GM23338 (cell line): ENCODE measurements at regions not wholly inside any gene's neighbourhood (a gene's known extent, or its start where the extent isn't known, plus 50 kb on each side); places are given as distances from the start of the nearest gene placed in this dataset.

ENCODE experiments used
- ATAC-seq: fragments of 200-7000 bp; cut with Tn5 transposase; 3 replicates; pipeline ENCODE4 v1.9.1; 2020
- DNase-seq: peaks from one replicate; pipeline ENCODE4 v3.0.0-alpha.2; 2015; ENCODE audit warnings: low spot score
- H2AFZ ChIP-seq: fragments of 200-600 bp; sonication (generic); 2 replicates; pipeline ENCODE4 v1.8.0; 2016; ENCODE audit warnings: antibody characterized with exemption, mild to moderate bottlenecking, moderate library complexity
- H3F3A ChIP-seq: fragments of 200-600 bp; sonication (generic); replicated peaks from 2 replicates; pipeline ENCODE4 v1.8.0; 2017; ENCODE audit warnings: antibody characterized with exemption, mixed run types, low read depth
- H3K27ac ChIP-seq: fragments of 200-600 bp; sonication (generic); 2 replicates; pipeline ENCODE4 v1.6.1; 2016; ENCODE audit warnings: low read depth
- H3K27me3 ChIP-seq: fragments of 200-600 bp; sonication (generic); 2 replicates; pipeline ENCODE4 v1.8.0; 2016; ENCODE audit warnings: mild to moderate bottlenecking, mixed run types, moderate library complexity; ENCODE audit not compliant: insufficient read depth
- H3K36me3 ChIP-seq: fragments of 200-600 bp; sonication (generic); 2 replicates; pipeline ENCODE4 v1.8.0; 2016; ENCODE audit warnings: mild to moderate bottlenecking; ENCODE audit not compliant: insufficient read depth
- H3K4me1 ChIP-seq: fragments of 200-600 bp; sonication (generic); 2 replicates; pipeline ENCODE4 v1.8.0; 2016; ENCODE audit warnings: mild to moderate bottlenecking, moderate library complexity; ENCODE audit not compliant: insufficient read depth
- H3K4me2 ChIP-seq: fragments of 200-600 bp; sonication (generic); 2 replicates; pipeline ENCODE4 v1.7.1; 2017; ENCODE audit warnings: mixed run types
- H3K4me3 ChIP-seq: fragments of 200-600 bp; sonication (generic); 2 replicates; pipeline ENCODE4 v1.6.1; 2016; ENCODE audit warnings: mixed run types
- H3K79me2 ChIP-seq: fragments of 200-600 bp; sonication (generic); replicated peaks from 2 replicates; pipeline ENCODE4 v1.8.0; 2017; ENCODE audit warnings: mild to moderate bottlenecking; ENCODE audit not compliant: insufficient read depth
- H3K9me2 ChIP-seq: fragments of 200-600 bp; sonication (generic); 2 replicates; pipeline ENCODE4 v1.8.0; 2017; ENCODE audit not compliant: insufficient read depth
- H4K20me1 ChIP-seq: fragments of 200-600 bp; sonication (generic); replicated peaks from 2 replicates; pipeline ENCODE4 v1.8.0; 2017; ENCODE audit warnings: mild to moderate bottlenecking; ENCODE audit not compliant: insufficient read depth
- H3K27ac Mint-ChIP-seq: 2 replicates; pipeline ENCODE4 v1.8.0; 2020; ENCODE audit warnings: inconsistent platforms, mild to moderate bottlenecking, moderate library complexity, mixed read lengths
- H3K27me3 Mint-ChIP-seq: 3 replicates; pipeline ENCODE4 v1.8.0; 2022; ENCODE audit warnings: low read depth, mild to moderate bottlenecking, moderate library complexity, mixed read lengths, inconsistent platforms; ENCODE audit not compliant: insufficient read depth, poor library complexity
- H3K36me3 Mint-ChIP-seq: 3 replicates; pipeline ENCODE4 v1.8.0; 2021; ENCODE audit warnings: low read depth, mild to moderate bottlenecking, inconsistent platforms, moderate library complexity, mixed read lengths
- H3K4me1 Mint-ChIP-seq: 3 replicates; pipeline ENCODE4 v1.8.0; 2020; ENCODE audit warnings: mild to moderate bottlenecking, inconsistent platforms, mixed read lengths
- H3K4me3 Mint-ChIP-seq: 3 replicates; pipeline ENCODE4 v1.8.0; 2021; ENCODE audit warnings: moderate library complexity, mild to moderate bottlenecking, inconsistent platforms, mixed read lengths
- H3K9me3 Mint-ChIP-seq: 3 replicates; pipeline ENCODE4 v1.8.0; 2020; ENCODE audit warnings: moderate library complexity, mild to moderate bottlenecking, inconsistent platforms, mixed read lengths
- CREB1 ChIP-seq: fragments of 250-450 bp; sonication (Bioruptor Pico); IDR thresholded peaks from 2 replicates; pipeline ENCODE4 v1.5.0; 2020; ENCODE audit warnings: low read depth, mild to moderate bottlenecking, moderate library complexity
- CTCF ChIP-seq, 2 experiments: fragments of 200-600 bp in 1 of 2; sonication (generic) in 1 of 2; conservative IDR thresholded peaks; 2 replicates each; pipeline versions ENCODE4 v1.5.1 to v1.6.1; 2016 to 2017; ENCODE audit warnings: antibody characterized with exemption in 2 of 2, low read depth in 2 of 2, mild to moderate bottlenecking in 2 of 2, moderate library complexity in 1 of 2
- NANOG ChIP-seq: IDR thresholded peaks from 2 replicates; pipeline ENCODE4 v1.6.1; 2016; ENCODE audit warnings: antibody characterized with exemption, borderline replicate concordance
- ZNF114 ChIP-seq: fragments of 250-450 bp; sonication (Bioruptor Pico); IDR thresholded peaks from 2 replicates; pipeline ENCODE4 v1.5.0; 2020; ENCODE audit warnings: mild to moderate bottlenecking, moderate library complexity
- TF ChIP-seq, protein P1 (sequence below): fragments of 250-450 bp; sonication (Bioruptor Pico); IDR thresholded peaks from 2 replicates; pipeline ENCODE4 v1.5.0; 2020; ENCODE audit warnings: mild to moderate bottlenecking, moderate library complexity

- Histone ChIP-seq H3K9me2 (0 out of 2 replicates have a peak, but pooled peaks cover 6% of the 10 kb centered on the region), H3K36me3 (no peaks in the 10 kb centered on the region), H4K20me1 (no peaks in the 10 kb centered on the region), H3F3A (no peaks in the 10 kb centered on the region), H3K79me2 (no peaks in the 10 kb centered on the region), H3K4me1 (0 out of 2 replicates have a peak, but pooled peaks cover 4% of the 10 kb centered on the region), H3K4me3 (no peak overlapping the region), H2AFZ (0 out of 2 replicates have a peak overlapping the region, but pooled peaks have one; percentile 32), H3K4me2 (no peak overlapping the region), H3K27ac (no peak overlapping the region), H3K27me3 (no peaks in the 10 kb centered on the region)
- no peak overlapping the region for H3K4me3 Mint-ChIP-seq
- no peaks in the 10 kb centered on the region for H3K36me3 Mint-ChIP-seq
- H3K4me1 Mint-ChIP-seq, result peaks cover 18% of the 10 kb centered on the region; the same call in 2 of the 3 replicates
- no peaks in the 10 kb centered on the region for H3K27me3 Mint-ChIP-seq
- H3K27ac Mint-ChIP-seq, result no peak overlapping the region
- no peaks in the 10 kb centered on the region; the same call in 2 of the 3 replicates for H3K9me3 Mint-ChIP-seq
- ATAC-seq (no peak), DNase-seq (peak; percentile 6)
- TF ChIP-seq ZNF114, result no peak
- TF ChIP-seq NANOG, result no peak
- TF ChIP-seq CREB1, result no peak
Measured at GRCh38 chr2:7191932-7192331, 274.7 kb downstream of the RNF144A start.

- Histone ChIP-seq H3K4me2 (no peak overlapping the region), H3K4me1 (0 out of 2 replicates have a peak, but pooled peaks cover 1% of the 10 kb centered on the region)
Measured at GRCh38 chr2:7193457-7193856, 276.2 kb downstream of the RNF144A start.

DNA sequence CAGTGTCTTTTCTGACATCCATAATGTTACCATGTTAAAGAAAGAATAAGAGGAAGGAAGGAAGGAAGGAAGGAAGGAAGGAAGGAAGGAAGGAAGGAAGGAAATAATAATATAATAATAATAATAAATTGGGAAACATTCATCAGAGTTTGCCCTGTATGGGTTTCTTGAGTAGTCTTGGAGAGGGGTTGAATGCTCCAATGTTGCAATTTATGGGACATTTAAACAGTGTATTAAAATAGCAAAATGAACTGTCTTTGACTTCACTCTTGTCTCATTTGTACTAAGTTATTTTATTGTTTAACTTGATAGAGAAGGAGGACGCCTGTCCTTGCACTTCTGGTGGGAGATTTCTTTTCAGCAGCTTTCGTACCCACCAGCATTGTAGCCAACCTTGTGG, 277.7 kb downstream of the RNF144A start:
- H3K4me3 Mint-ChIP-seq, result no peak overlapping the region
- Histone ChIP-seq H3K4me3 (no peak overlapping the region), H2AFZ (no peak overlapping the region), H3K4me1 (no peaks in the 10 kb centered on the region), H3K27me3 (no peaks in the 10 kb centered on the region), H3K36me3 (no peaks in the 10 kb centered on the region), H3K9me2 (peaks cover 11% of the 10 kb centered on the region; the same call in 1 of the 2 replicates), H3K27ac (no peak overlapping the region), H3K79me2 (no peaks in the 10 kb centered on the region), H4K20me1 (no peaks in the 10 kb centered on the region), H3K4me2 (no peak overlapping the region), H3F3A (no peaks in the 10 kb centered on the region)
- DNase-seq (no peak), ATAC-seq (no peak)
- H3K36me3 Mint-ChIP-seq, result no peaks in the 10 kb centered on the region
- H3K4me1 Mint-ChIP-seq, result peaks cover 13% of the 10 kb centered on the region; the same call in 2 of the 3 replicates
- H3K27me3 Mint-ChIP-seq, result no peaks in the 10 kb centered on the region
- H3K27ac Mint-ChIP-seq, result no peak overlapping the region
- peaks cover 3% of the 10 kb centered on the region; the same call in 1 of the 3 replicates for H3K9me3 Mint-ChIP-seq
- TF ChIP-seq, protein P1, sequence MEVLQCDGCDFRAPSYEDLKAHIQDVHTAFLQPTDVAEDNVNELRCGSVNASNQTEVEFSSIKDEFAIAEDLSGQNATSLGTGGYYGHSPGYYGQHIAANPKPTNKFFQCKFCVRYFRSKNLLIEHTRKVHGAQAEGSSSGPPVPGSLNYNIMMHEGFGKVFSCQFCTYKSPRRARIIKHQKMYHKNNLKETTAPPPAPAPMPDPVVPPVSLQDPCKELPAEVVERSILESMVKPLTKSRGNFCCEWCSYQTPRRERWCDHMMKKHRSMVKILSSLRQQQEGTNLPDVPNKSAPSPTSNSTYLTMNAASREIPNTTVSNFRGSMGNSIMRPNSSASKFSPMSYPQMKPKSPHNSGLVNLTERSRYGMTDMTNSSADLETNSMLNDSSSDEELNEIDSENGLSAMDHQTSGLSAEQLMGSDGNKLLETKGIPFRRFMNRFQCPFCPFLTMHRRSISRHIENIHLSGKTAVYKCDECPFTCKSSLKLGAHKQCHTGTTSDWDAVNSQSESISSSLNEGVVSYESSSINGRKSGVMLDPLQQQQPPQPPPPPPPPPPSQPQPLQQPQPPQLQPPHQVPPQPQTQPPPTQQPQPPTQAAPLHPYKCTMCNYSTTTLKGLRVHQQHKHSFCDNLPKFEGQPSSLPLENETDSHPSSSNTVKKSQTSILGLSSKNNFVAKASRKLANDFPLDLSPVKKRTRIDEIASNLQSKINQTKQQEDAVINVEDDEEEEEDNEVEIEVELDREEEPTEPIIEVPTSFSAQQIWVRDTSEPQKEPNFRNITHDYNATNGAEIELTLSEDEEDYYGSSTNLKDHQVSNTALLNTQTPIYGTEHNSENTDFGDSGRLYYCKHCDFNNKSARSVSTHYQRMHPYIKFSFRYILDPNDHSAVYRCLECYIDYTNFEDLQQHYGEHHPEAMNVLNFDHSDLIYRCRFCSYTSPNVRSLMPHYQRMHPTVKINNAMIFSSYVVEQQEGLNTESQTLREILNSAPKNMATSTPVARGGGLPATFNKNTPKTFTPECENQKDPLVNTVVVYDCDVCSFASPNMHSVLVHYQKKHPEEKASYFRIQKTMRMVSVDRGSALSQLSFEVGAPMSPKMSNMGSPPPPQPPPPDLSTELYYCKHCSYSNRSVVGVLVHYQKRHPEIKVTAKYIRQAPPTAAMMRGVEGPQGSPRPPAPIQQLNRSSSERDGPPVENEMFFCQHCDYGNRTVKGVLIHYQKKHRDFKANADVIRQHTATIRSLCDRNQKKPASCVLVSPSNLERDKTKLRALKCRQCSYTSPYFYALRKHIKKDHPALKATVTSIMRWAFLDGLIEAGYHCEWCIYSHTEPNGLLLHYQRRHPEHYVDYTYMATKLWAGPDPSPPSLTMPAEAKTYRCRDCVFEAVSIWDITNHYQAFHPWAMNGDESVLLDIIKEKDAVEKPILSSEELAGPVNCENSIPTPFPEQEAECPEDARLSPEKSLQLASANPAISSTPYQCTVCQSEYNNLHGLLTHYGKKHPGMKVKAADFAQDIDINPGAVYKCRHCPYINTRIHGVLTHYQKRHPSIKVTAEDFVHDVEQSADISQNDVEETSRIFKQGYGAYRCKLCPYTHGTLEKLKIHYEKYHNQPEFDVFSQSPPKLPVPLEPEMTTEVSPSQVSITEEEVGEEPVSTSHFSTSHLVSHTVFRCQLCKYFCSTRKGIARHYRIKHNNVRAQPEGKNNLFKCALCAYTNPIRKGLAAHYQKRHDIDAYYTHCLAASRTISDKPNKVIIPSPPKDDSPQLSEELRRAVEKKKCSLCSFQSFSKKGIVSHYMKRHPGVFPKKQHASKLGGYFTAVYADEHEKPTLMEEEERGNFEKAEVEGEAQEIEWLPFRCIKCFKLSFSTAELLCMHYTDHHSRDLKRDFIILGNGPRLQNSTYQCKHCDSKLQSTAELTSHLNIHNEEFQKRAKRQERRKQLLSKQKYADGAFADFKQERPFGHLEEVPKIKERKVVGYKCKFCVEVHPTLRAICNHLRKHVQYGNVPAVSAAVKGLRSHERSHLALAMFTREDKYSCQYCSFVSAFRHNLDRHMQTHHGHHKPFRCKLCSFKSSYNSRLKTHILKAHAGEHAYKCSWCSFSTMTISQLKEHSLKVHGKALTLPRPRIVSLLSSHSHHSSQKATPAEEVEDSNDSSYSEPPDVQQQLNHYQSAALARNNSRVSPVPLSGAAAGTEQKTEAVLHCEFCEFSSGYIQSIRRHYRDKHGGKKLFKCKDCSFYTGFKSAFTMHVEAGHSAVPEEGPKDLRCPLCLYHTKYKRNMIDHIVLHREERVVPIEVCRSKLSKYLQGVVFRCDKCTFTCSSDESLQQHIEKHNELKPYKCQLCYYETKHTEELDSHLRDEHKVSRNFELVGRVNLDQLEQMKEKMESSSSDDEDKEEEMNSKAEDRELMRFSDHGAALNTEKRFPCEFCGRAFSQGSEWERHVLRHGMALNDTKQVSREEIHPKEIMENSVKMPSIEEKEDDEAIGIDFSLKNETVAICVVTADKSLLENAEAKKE (CRISPR knock-in tag), result no peak
- TF ChIP-seq NANOG (no peak), CTCF (conservative IDR thresholded peaks at IDR 0.05; ENCODE audit: low read depth in 2 of 2) (no peak)

More at GRCh38 chr2:7193457-7193856, 276.2 kb downstream of the RNF144A start:
- Mint-ChIP-seq H3K27ac (no peak overlapping the region), H3K36me3 (no peaks in the 10 kb centered on the region), H3K4me3 (no peak overlapping the region), H3K4me1 (peaks cover 16% of the 10 kb centered on the region; the same call in 2 of the 3 replicates), H3K27me3 (no peaks in the 10 kb centered on the region), H3K9me3 (peaks cover 2% of the 10 kb centered on the region; the same call in 2 of the 3 replicates)
- no peaks in the 10 kb centered on the region for H3K36me3 ChIP-seq
- ATAC-seq, result no peak
- no peak overlapping the region for H3K4me3 ChIP-seq
- H3F3A ChIP-seq, result no peaks in the 10 kb centered on the region
- no peak overlapping the region for H3K27ac ChIP-seq
- H3K79me2 ChIP-seq, result no peaks in the 10 kb centered on the region
- H2AFZ ChIP-seq, result no peak overlapping the region
- TF ChIP-seq CREB1, result no peak
- H4K20me1 ChIP-seq, result no peaks in the 10 kb centered on the region
- no peak for DNase-seq
- H3K27me3 ChIP-seq, result no peaks in the 10 kb centered on the region
- H3K9me2 ChIP-seq, result 0 out of 2 replicates have a peak, but pooled peaks cover 11% of the 10 kb centered on the region
